CD14-positive monocyte (primary cell): ENCODE measurements at regions not wholly inside any gene's neighbourhood (a gene's known extent, or its start where the extent isn't known, plus 50 kb on each side); places are given as distances from the start of the nearest gene placed in this dataset.
A peak's percentile ranks its signal among the peaks of the same experiment; 100 is the strongest.
"Not testable (repeated sequence)": the region's sequence is repeated elsewhere in the genome, so short reads cannot be mapped to it uniquely, and the experiment has no call there.

Experiments
- DNase-seq, 3 donors: peaks; one replicate each; pipeline ENCODE4 v3.0.0-alpha.2; 2011 to 2022
- H2AFZ ChIP-seq: 2 replicates; pipeline ENCODE4 v1.6.0; 2012; ENCODE audit warnings: mild to moderate bottlenecking, low read depth, low read length, inconsistent platforms; ENCODE audit not compliant: insufficient read depth, poor library complexity, severe bottlenecking
- H3K27ac ChIP-seq, 2 donors: 1 replicate in 1 of 2; 2 replicates in 1 of 2; pipeline ENCODE4 v1.5.1; 2012 to 2013; ENCODE audit warnings: low read length in 2 of 2, control low read depth in 1 of 2, inconsistent platforms in 1 of 2, low read depth in 1 of 2, mild to moderate bottlenecking in 1 of 2
- H3K27me3 ChIP-seq, 2 donors: one replicate each; pipeline versions ENCODE4 v1.6.0 to v1.6.1; 2011 to 2013; ENCODE audit warnings: low read length in 2 of 2; ENCODE audit not compliant: control insufficient read depth in 2 of 2, insufficient read depth in 2 of 2
- H3K36me3 ChIP-seq, 2 donors: replicated peaks in 1 of 2; 1 replicate in 1 of 2; 2 replicates in 1 of 2; pipeline versions ENCODE4 v1.5.1 to v1.6.1; 2012 to 2013; ENCODE audit warnings: low read length in 2 of 2, control low read depth in 1 of 2, inconsistent platforms in 1 of 2, mild to moderate bottlenecking in 1 of 2; ENCODE audit not compliant: insufficient read depth in 2 of 2, control insufficient read depth in 1 of 2
- H3K4me1 ChIP-seq, 2 donors: 1 replicate in 1 of 2; 2 replicates in 1 of 2; pipeline versions ENCODE4 v1.5.1 to v1.6.1; 2012 to 2013; ENCODE audit warnings: low read length in 2 of 2, control low read depth in 1 of 2, inconsistent platforms in 1 of 2, mild to moderate bottlenecking in 1 of 2, moderate library complexity in 1 of 2; ENCODE audit not compliant: insufficient read depth in 2 of 2, control insufficient read depth in 1 of 2
- H3K4me2 ChIP-seq: replicated peaks from 2 replicates; pipeline ENCODE3; 2012; ENCODE audit warnings: low read length, moderate library complexity, mild to moderate bottlenecking; ENCODE audit not compliant: poor library complexity, severe bottlenecking; ENCODE audit errors: extremely low read depth
- H3K4me3 ChIP-seq, 3 experiments: fragments of 200-600 bp in 1 of 3; sonication (generic) in 1 of 3; replicated peaks in 1 of 3; 1 replicate in 2 of 3; 2 replicates in 1 of 3; pipeline ENCODE4 v1.5.1; 2011 to 2013; ENCODE audit warnings: low read length in 3 of 3, mild to moderate bottlenecking in 3 of 3, control low read depth in 2 of 3, low read depth in 2 of 3, inconsistent platforms in 1 of 3, moderate library complexity in 1 of 3
- H3K79me2 ChIP-seq: 2 replicates; pipeline ENCODE4 v1.6.0; 2012; ENCODE audit warnings: mild to moderate bottlenecking, control low read depth, inconsistent platforms, low read length, moderate library complexity; ENCODE audit not compliant: insufficient read depth
- H3K9ac ChIP-seq: 2 replicates; pipeline ENCODE4 v1.6.0; 2017; ENCODE audit warnings: low read length, mild to moderate bottlenecking; ENCODE audit not compliant: insufficient read depth, poor library complexity, severe bottlenecking
- H3K9me3 ChIP-seq, 2 donors: replicated peaks in 1 of 2; 1 replicate in 1 of 2; 2 replicates in 1 of 2; pipeline versions ENCODE4 v1.5.1 to v1.6.1; 2012 to 2013; ENCODE audit warnings: low read length in 2 of 2, control low read depth in 1 of 2; ENCODE audit not compliant: control insufficient read depth in 1 of 2, insufficient read depth in 1 of 2
- H4K20me1 ChIP-seq: 2 replicates; pipeline ENCODE4 v1.6.0; 2012; ENCODE audit warnings: mild to moderate bottlenecking, low read length, control low read depth, moderate library complexity; ENCODE audit not compliant: insufficient read depth
- H3K27ac Mint-ChIP-seq, 7 donors: one replicate each; pipeline ENCODE4 v1.8.0; 2020; ENCODE audit warnings: mild to moderate bottlenecking in 7 of 7, mixed read lengths in 7 of 7, moderate library complexity in 6 of 7, inconsistent platforms in 2 of 7
- H3K27me3 Mint-ChIP-seq, 3 donors: one replicate each; pipeline ENCODE4 v1.8.0; 2021 to 2022; ENCODE audit warnings: low read depth in 3 of 3, mild to moderate bottlenecking in 3 of 3, mixed read lengths in 3 of 3, moderate library complexity in 3 of 3, inconsistent platforms in 1 of 3
- H3K36me3 Mint-ChIP-seq, 2 donors: one replicate each; pipeline ENCODE4 v1.8.0; 2020; ENCODE audit warnings: mixed read lengths in 2 of 2, inconsistent platforms in 1 of 2, mild to moderate bottlenecking in 1 of 2
- H3K4me1 Mint-ChIP-seq: one replicate; pipeline ENCODE4 v1.8.0; 2020; ENCODE audit warnings: mild to moderate bottlenecking, mixed read lengths
- H3K4me3 Mint-ChIP-seq, 2 donors: one replicate each; pipeline ENCODE4 v1.8.0; 2020; ENCODE audit warnings: mild to moderate bottlenecking in 2 of 2, mixed read lengths in 2 of 2, moderate library complexity in 1 of 2
- H3K9me3 Mint-ChIP-seq, 7 donors: one replicate each; pipeline ENCODE4 v1.8.0; 2020 to 2022; ENCODE audit warnings: mixed read lengths in 7 of 7, mild to moderate bottlenecking in 6 of 7, moderate library complexity in 6 of 7, inconsistent platforms in 2 of 7
- WGBS: methylation state at CpG from one replicate; pipeline ENCODE4 v1.1.5; 2013; ENCODE audit warnings: missing lambda C conversion rate; ENCODE audit not compliant: insufficient coverage; 5-methylcytosine and 5-hydroxymethylcytosine counted together
- intact Hi-C, 2 donors: fragments of 100-400 bp; cut with micrococcal nuclease; formaldehyde crosslinking; loops; one replicate each; pipeline versions ENCODE4 v1.15.0 to v1.15.1; 2023
- TF ChIP-seq, protein P1 (sequence below): fragments of 200-600 bp; IDR thresholded peaks from one replicate; pipeline ENCODE4 v1.8.0; 2022; ENCODE audit warnings: antibody characterized with exemption, mild to moderate bottlenecking

DNA sequence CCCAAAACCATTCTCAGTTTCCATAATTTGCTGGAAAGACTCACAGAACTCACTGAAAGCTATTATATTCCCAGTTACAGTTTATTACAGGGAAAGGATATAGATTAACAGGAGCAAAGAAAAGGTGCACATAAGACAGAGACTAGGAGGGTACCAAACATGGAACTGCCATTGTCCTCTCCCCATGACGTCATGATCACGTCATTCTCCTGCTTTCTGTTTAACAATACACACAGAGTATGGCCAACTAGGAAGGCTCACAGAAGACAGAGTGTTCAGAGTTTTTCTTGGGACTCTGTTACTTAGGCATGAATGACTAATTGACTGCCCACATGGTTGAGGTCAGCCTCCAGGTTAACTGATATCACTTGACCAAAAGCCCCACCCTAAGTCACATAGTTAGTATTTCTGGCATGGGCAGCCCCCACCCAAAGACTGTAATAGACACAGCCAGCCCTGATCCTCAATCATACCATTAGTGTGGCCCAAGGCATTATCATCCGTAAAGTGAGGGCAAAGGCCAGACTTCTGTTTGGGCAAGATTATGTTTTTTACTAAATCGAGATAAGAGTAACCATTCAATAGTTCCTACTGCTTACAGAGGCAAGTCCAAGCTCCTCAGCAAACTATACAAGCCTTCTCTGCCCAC lies 353.5 kb upstream of the POU5F2 start:
- Histone ChIP-seq H3K79me2 (peaks cover 68% of the 10 kb centered on the region), H3K27ac (no peak overlapping the region), H3K4me2 (no peak overlapping the region), H3K4me1 (no peaks in the 10 kb centered on the region), H4K20me1 (peaks cover 16% of the 10 kb centered on the region), H3K36me3 (no peaks in the 10 kb centered on the region), H3K9me3 (peaks cover 15 to 19% of the 10 kb centered on the region in 2 donors), H3K9ac (no peak overlapping the region), H2AFZ (no peak overlapping the region), H3K27me3 (no peaks in the 10 kb centered on the region), H3K4me3 (no peak overlapping the region)
- no peaks in the 10 kb centered on the region for H3K4me1 Mint-ChIP-seq
- no peak overlapping the region for H3K27ac Mint-ChIP-seq
- intact Hi-C loops: no loop called here
- H3K36me3 Mint-ChIP-seq: peaks cover 15% of the 10 kb centered on the region in 2 donors
- DNase-seq: no peak
- 100% methylated on average over 3 of the region's 4 CpGs for WGBS
- no peak overlapping the region for H3K4me3 Mint-ChIP-seq
- H3K27me3 Mint-ChIP-seq: no peaks in the 10 kb centered on the region
- TF ChIP-seq, protein P1, sequence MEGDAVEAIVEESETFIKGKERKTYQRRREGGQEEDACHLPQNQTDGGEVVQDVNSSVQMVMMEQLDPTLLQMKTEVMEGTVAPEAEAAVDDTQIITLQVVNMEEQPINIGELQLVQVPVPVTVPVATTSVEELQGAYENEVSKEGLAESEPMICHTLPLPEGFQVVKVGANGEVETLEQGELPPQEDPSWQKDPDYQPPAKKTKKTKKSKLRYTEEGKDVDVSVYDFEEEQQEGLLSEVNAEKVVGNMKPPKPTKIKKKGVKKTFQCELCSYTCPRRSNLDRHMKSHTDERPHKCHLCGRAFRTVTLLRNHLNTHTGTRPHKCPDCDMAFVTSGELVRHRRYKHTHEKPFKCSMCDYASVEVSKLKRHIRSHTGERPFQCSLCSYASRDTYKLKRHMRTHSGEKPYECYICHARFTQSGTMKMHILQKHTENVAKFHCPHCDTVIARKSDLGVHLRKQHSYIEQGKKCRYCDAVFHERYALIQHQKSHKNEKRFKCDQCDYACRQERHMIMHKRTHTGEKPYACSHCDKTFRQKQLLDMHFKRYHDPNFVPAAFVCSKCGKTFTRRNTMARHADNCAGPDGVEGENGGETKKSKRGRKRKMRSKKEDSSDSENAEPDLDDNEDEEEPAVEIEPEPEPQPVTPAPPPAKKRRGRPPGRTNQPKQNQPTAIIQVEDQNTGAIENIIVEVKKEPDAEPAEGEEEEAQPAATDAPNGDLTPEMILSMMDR: no peak
- peaks cover 22 to 36% (median 24%) of the 10 kb centered on the region in 7 donors for H3K9me3 Mint-ChIP-seq

DNA sequence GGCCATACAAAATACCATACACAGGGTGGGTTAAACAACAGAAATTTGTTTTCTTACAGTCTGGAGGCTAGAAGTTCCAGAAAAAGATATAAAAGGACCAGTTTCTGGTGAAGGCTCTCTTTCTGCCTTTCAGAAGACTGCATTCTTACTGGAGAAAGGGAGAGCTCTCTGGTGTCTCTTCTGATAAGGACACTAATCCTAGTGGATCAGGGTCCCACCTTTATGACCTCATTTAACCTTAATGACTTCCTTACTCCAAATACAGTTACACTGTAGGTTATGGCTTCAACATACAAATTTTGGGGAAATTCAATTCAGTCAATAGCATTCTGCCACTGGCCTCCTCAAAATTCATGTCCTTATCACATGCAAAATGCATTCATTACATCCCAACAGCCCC lies 351.9 kb upstream of the POU5F2 start:
- Mint-ChIP-seq H3K27ac (no peak overlapping the region), H3K27me3 (no peaks in the 10 kb centered on the region), H3K36me3 (peaks cover 9 to 13% of the 10 kb centered on the region in 2 donors), H3K9me3 (peaks cover 13 to 22% (median 17%) of the 10 kb centered on the region in 7 donors), H3K4me1 (no peaks in the 10 kb centered on the region), H3K4me3 (no peak overlapping the region)
- H3K27ac ChIP-seq: no peak overlapping the region
- H3K4me2 ChIP-seq: no peak overlapping the region
- TF ChIP-seq, protein P1: no peak
- intact Hi-C loops: no loop called here
- no peak overlapping the region for H2AFZ ChIP-seq
- no peaks in the 10 kb centered on the region for H3K4me1 ChIP-seq
- peaks cover 16 to 19% of the 10 kb centered on the region in 2 donors for H3K9me3 ChIP-seq
- H3K27me3 ChIP-seq: no peaks in the 10 kb centered on the region
- no peak overlapping the region for H3K9ac ChIP-seq
- H3K79me2 ChIP-seq: peaks cover 60% of the 10 kb centered on the region
- peaks cover 16% of the 10 kb centered on the region for H4K20me1 ChIP-seq
- H3K36me3 ChIP-seq: no peaks in the 10 kb centered on the region
- H3K4me3 ChIP-seq: no peak overlapping the region
- DNase-seq: no peak

DNA sequence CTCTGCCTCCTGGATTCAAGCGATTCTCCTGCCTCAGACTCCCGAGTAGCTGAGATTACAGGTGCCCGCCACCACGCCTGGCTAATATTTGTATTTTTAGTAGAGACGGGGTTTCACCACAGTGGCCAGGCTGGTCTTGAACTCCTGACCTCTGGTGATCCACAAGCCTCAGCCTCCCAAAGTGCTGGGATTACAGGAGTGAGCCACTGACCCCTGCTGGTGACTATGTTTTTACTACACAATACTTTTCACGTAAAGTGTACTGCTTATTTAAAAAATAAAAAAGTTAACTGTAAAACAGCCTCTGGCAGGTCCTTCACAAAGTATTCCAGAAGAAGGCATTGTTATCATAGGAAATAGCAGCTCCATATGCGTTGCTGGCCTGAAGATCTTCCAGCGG lies 345.2 kb upstream of the POU5F2 start:
- H3K9me3 Mint-ChIP-seq, H3K27me3 ChIP-seq, H3K4me3 Mint-ChIP-seq, H3K27me3 Mint-ChIP-seq, H3K4me3 ChIP-seq, H3K36me3 ChIP-seq, H3K4me1 ChIP-seq, H2AFZ ChIP-seq, H4K20me1 ChIP-seq, H3K4me1 Mint-ChIP-seq, intact Hi-C loops, DNase-seq, H3K4me2 ChIP-seq, H3K27ac ChIP-seq, H3K9ac ChIP-seq, H3K9me3 ChIP-seq: not testable (repeated sequence)
- 98% methylated on average over 7 of the region's 8 CpGs for WGBS
- H3K27ac Mint-ChIP-seq: peak overlapping the region in 1 of 7 donors; percentile 35
- H3K36me3 Mint-ChIP-seq: peaks cover 5 to 12% of the 10 kb centered on the region in 2 donors
- peaks cover 28% of the 10 kb centered on the region for H3K79me2 ChIP-seq
